Heart left ventricle (tissue), 13 donors: ENCODE measurements at regions not wholly inside any gene's neighbourhood (a gene's known extent, or its start where the extent isn't known, plus 50 kb on each side); places are given as distances from the start of the nearest gene placed in this dataset.

Experiments used
- POLR2A ChIP-seq, 2 donors: fragments of 450-650 bp; IDR thresholded peaks; one replicate each; pipeline ENCODE4 v1.6.1; 2017; ENCODE audit warnings: antibody characterized with exemption in 2 of 2, mild to moderate bottlenecking in 2 of 2, moderate library complexity in 2 of 2
- TF ChIP-seq, protein P1 (sequence below), 12 donors: fragments of 200-600 bp; sonication (generic) in 4 of 12; IDR thresholded peaks; one replicate each; pipeline versions ENCODE4 v1.5.0 to v1.8.0; 2018 to 2022; ENCODE audit warnings: antibody characterized with exemption in 12 of 12, mild to moderate bottlenecking in 5 of 12
- donor health status: ischemic (EF 13 %, LVEDD 7.1; RV severe dilation, severe dysfunction).
- donor health status: DM: no; HTN: yes; CAD: no.
- donor health status: DM: no; HTN: no; CAD: no.
- donor health status: ischemic (EF 25% LVEDD 6.9; RV normal size, moderate dysfunction).
- donor health status: ischemic (EF 25% LVEDD 5.7; RV mildly dilated, moderate dysfunction).
- donor health status: ischemic (EF 35%, LVEDD 5.7; RV mildly dilated, moderate dysfunction).
- donor health status: nonischemic (EF 11% LVEDD 7.7; RV severe dilation, severe dysfunction).
- donor health status: DM: yes; HTN: yes; CAD: no.
- donor health status: PGD.
- donor health status: ischemic (EF 29% LVEDD 5.4; RV normal size, mild dysfunction).
- donor health status: nonischemic (EF 23%, LVEDD 6.1; RV moderate dilation, normal function).

DNA sequence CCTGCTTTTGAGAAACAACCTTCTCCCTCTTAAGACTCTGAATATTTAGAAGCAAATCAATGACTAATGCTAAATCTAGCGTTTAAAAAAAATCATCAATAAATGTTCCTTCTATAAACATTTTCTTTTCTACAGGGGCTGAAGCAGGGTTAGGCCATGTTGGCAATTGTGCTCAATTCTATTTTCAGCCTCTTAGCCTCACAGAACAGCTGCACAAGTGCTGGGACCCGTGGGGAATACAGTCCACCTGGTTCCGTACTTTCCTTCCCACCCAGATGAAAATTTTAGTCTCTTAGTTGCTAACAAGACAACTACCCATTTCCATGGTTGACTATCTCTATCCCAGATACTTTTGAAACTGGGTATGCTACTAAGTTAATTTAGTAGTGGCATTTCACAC is 138.6 kb downstream of the RPS12 start:
- TF ChIP-seq, protein P1, sequence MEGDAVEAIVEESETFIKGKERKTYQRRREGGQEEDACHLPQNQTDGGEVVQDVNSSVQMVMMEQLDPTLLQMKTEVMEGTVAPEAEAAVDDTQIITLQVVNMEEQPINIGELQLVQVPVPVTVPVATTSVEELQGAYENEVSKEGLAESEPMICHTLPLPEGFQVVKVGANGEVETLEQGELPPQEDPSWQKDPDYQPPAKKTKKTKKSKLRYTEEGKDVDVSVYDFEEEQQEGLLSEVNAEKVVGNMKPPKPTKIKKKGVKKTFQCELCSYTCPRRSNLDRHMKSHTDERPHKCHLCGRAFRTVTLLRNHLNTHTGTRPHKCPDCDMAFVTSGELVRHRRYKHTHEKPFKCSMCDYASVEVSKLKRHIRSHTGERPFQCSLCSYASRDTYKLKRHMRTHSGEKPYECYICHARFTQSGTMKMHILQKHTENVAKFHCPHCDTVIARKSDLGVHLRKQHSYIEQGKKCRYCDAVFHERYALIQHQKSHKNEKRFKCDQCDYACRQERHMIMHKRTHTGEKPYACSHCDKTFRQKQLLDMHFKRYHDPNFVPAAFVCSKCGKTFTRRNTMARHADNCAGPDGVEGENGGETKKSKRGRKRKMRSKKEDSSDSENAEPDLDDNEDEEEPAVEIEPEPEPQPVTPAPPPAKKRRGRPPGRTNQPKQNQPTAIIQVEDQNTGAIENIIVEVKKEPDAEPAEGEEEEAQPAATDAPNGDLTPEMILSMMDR (IDR thresholded peaks at IDR 0.05) = no peak
- no peak for TF ChIP-seq POLR2A (IDR thresholded peaks at IDR 0.05)
